RCC 7860 (cell line): ENCODE measurements at regions not wholly inside any gene's neighbourhood (a gene's known extent, or its start where the extent isn't known, plus 50 kb on each side); places are given as distances from the start of the nearest gene placed in this dataset.
"Not testable (repeated sequence)": the region's sequence is repeated elsewhere in the genome, so short reads cannot be mapped to it uniquely, and the experiment has no call there.

Experiments
- DNase-seq: peaks from one replicate; pipeline ENCODE4 v3.0.0-alpha.2; 2015; ENCODE audit warnings: low spot score
- FAIRE-seq: peaks from 2 replicates; lab custom pipeline; 2012; peaks lifted over from hg19 to GRCh38; lab: Jason Lieb, UNC

DNA sequence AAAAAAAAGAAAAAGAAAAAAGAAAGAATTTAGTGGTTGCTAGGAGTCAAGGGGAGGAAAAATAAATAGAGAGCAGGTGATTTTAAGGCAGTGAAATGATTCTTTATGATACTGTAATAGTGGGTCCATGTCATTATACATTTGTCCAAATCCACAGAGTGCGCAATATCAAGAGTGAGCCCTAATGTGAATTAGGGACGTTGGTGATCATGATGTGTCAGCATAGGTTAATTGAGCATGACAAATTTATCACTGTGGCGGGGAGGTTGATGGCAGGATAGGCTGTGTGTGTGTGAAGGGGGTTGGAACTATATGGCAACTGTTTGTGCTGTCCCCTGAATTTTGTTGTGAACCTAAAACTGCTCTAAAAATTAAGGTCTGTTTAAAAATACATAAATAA lies 357.8 kb downstream of the ICE1 start:
- FAIRE-seq = no peak
- DNase-seq = no peak

DNA sequence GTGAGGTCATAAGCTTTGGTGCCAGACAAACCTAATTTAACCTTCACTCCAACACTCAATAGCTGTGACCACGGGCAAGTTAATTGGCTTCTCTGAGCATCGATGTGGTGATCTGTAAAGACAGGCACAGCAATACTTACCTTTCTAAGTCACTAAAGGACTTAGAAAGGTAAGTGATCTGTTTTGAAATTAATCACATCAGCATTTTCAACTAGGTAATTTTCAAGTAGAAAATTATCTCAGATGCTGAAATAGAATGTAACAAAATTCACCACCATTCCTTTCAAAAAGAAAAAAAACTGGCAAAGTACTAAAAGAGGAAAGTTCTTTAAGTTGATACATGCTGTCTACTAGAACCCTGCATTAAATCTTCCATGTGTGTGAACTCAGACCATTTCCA lies 354.5 kb downstream of the ICE1 start:
- FAIRE-seq = no peak
- no peak for DNase-seq

DNA sequence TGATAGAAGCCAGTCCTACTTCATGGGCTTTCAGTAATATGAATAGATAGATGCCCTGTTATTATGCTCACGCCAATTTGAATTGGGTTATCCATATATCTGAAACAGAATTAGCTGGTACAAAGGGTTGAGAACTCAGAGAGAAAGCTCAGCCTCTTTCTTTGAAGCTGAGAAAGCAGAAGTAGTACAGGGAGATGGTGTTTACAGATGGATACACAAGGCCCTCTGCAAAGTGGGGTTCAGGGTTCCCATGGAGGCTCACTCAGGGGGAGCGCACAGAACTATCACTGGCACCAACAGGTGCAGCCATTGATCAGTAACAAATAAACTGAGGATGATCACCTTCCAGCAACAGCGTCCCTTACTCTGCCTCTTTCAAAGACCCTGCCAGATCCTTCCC lies 349.7 kb downstream of the ICE1 start:
- FAIRE-seq (no peak), DNase-seq (no peak)

DNA sequence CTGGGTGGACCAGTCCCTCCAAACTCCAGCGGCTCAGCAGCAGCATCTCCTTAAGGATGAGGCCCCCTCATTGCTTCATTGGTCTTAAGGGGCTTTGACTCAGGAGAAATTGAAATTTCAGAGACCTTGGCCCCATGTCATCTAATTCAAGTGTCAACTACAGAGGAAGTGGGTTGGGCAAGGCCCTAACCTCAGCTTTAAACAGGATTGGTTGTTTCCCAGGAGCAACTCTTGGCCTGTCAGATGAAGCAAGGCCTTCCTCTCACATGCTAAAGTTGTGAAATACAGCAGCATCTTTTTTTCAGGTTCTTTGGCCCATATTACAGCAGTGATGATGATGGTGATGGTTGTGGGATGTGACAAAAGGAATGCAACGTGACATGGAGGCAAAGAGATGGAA lies 348.3 kb downstream of the ICE1 start:
- DNase-seq (no peak), FAIRE-seq (no peak)

DNA sequence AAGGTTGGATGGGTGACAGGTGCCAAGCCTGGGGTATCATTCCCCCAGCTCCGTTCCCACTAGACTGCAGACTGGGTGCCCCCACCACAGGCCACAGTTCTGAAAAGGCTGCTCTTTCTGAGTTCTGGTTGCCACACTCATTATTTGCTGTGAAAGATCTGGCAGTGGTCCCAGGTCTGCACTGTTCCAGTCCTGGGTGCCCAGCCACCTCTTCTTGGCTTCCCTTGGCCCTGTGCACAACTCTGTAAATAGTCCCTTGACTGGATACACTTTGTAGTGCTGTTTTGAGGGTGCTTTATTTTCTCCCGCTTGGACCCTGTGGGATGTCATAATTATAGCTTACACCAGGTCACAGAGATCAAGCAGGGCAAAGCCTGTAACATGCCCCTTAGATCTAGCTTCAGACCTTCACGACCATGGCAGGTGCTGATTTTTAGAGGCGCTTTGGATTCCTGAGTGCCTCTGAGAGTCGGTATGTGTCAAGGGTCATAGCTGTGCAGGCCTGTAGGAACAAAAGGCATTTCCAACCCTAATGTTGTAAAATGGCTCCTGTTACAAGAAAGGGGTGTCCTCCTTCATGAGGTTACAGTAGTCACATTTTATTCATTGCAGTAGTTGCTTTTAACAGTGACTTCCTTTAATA lies 344.9 kb downstream of the ICE1 start:
- DNase-seq (no peak), FAIRE-seq (no peak)

DNA sequence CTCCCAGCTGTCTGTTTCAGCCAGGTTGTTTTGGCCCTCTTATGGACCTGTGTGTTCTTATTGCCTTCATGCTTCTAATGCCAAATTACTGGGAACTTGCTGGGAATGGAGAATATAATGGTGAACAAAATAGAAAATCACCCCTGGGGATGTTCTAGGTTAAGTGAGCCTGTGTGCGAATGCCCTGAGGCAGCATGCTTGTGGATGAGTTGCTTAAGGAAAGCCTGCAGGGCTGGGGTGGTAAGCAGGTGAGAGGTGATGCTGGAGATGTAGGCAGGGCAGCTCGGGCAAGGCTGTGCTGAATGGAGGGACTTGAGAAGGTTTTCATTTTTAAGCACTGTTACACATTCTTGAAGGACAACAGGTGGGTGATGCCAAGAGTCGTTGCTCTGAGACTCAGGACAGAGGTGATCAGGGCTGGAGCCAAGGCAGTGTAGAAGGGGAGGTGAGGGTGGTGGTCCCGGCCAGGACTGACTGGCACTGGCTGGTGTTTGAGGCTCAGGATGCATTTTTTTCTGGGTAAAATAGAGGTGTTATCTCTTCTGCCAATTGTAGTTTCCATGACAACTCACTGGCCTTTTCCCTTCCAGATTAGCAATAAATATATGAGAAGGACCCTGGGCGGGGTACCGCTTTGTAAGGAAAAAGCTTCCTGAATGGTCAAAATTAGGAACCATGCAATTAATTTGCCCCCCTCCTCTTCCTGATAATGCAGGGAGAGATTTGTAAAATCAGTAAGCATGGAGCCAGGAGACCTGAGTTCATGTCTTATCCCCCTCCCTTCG lies 342.8 kb downstream of the ICE1 start:
- no peak for DNase-seq
- no peak for FAIRE-seq

DNA sequence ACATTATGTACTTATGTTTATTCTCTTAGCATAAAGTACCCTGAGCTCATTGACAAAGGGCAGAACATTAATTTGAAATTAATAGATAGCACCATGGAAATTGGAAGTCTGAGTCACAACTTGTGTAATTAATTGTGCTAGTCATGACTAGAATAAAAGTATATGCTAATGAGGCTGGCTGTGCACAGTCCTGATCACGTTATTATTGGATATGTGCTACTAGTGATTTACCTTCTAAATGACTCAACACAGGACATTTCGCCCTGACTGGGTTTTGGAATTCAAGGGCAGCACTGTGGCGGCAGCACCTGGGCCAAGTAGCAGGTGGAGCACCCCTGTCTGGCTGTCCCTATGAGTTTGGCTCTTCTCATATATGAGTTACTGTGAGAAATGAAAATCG lies 341.8 kb downstream of the ICE1 start:
- no peak for FAIRE-seq
- no peak for DNase-seq

DNA sequence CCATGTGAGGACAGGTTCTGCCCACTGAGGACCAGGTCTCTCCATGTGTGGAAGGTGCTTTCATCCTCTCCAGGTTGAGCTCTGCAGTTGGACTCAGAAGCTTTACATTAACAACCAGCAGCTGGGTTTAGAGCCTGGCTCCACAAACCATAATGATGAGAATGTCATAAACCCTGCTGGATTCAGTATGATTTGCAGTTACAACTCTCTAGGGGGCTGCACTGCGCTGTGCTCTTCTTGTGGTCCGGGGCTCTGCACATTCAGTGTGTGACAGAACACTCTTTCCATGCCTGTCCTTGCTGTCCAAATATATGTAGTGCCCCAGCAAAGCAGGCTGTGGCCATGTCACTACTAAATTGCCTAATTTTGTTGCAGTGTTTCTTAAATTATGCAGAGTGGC lies 334.3 kb downstream of the ICE1 start:
- no peak for FAIRE-seq

DNA sequence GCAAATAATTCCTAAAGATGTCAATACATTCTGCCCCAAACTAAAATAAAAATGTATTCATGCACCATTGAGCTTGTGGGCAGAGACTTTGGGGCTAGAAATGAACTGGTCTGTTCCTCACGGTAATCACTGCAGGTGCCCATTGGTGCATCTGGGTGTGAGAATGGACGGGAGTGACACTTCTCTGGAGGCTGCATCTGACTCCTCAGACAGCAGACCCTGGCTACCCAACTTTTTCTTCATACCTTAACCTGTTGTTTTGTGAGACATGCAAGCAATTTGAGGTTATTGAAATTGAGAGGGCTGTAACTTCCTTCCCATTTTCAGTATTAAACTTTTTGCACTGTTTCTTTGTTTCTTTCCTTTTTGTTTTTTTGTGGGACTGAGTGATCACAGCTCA lies 333.4 kb downstream of the ICE1 start:
- FAIRE-seq = no peak
- DNase-seq = no peak

More for the DNA sequence above, 334.3 kb downstream of the ICE1 start:
- no peak for DNase-seq

DNA sequence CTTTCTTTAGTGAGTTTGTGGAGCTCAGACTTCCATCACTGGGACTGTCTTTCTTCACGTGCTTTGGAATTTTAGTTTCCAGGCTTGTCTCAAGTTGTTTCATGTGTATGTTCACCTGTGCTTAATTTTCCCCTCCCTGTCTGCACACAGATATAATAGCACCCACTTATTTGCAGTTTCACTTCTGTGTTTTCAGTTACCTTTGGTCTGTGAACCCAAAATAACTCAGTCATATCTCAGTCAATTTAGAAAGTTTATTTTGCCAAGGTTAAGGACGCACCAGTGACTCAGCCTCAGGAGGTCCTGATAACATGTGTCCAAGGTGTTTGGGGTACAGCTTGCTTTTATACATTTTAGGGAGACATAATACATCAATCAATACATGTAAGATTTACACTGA lies 330.4 kb downstream of the ICE1 start:
- no peak for FAIRE-seq
- no peak for DNase-seq

DNA sequence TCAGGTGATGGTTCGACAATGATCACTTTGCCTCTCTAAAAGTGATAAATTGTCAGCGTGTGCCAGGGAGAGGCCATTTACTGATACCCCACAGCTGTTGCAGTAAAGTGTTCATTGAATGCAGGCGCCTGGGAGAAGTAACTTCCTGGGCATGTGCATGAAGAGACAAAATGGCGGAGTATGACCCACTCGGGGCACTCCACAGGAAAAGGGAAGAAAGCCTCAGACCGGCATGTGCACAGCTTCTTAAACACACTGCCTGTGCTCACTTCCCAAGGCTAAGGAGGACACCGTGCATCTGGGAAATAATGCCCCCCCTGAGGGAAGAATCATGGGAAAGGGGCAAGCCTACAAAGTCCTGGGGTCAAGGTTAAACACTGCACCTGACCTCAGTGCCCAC lies 329.5 kb downstream of the ICE1 start:
- FAIRE-seq (no peak), DNase-seq (no peak)

DNA sequence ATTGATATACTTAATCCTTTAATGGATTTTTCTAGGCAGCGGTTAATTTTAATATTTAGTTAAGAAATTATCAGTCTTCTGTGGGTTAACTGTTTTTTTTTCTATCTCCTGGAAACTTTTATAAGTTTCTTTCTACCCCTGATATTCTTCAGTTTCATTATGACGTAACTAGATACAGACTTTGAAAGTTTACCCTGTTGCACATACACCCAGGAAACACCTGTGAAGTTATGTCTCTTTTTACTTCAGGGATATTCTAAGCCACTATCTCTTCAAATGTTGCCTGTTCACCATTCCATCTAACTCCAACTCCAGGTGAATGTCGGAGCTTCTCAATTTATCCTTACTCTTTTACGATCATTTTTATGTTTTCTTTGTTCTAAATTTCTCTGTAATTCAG lies 329.0 kb downstream of the ICE1 start:
- FAIRE-seq = no peak

DNA sequence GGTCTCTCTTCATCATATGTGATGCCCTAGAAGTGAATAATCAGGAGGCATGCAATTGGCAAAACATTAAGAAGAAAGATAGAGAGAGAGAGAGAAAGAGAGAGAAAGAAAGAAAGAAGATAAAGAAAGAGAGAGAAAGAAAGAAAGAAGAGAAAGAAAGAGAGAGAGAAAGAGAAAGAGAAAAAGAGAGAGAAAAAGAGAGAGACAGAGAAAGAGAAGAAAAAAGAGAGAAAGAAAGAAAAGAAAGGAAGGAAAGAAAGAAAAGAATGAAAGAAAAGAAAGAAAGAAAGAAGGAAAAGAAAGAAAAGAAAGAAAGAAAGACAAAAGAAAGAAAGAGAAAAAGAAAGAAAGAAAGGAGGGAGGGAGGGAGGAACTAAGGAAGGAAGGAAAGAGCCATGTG lies 318.9 kb downstream of the ICE1 start:
- FAIRE-seq (no peak), DNase-seq (no peak)

More for the DNA sequence above, 329.0 kb downstream of the ICE1 start:
- DNase-seq = no peak

DNA sequence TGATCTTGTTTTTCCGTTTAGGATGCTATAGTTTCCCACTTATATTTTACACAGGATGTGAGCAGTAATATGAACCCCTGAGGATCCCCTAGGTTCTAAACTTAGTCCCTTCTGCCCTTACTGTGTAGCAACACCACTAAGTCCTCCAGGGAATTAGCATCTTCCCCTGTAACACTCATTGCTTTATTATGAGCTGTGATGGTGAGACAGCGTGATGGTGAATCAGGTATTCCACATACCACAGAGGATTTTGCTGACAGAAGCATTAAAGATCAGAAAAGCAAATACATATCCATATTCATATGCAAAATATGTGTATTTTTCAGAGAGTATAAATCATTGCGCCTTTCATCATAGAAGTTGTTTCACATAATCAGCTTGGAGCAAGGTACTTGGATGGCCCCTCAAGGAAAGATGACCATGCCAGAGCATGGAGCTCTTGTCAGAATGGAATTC lies 317.0 kb downstream of the ICE1 start:
- FAIRE-seq (no peak), DNase-seq (no peak)

DNA sequence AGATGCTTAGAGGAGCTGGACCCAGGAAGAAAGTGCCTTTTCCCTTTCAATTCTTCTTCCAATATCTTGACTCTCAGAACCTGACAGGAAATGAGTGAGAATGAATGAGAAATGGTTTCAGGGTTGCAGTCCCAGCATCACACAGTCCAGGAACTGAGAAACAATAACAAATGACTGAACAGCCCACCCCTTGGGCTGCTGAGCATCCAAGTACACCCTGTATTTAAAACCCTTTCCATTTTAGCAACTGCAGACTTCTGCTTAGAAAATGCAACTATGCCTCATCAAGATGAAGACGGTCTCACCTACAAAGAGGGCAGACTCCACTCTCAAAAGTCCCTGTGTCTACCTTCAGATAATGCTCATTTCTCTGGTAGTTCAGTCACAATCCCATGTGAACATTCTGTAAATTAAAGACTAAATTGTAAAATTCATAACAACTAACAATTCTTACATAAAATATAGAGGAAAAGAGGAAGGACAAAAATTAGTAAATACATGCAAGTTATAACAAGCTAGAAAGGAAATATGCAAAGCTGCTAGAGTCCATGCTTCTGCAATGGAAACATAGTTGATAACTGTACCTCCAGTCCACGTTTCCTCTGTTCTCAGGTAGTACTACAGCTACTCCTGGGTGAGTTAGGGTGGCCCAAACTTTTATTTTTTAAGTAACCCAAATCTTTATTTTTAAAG lies 316.5 kb downstream of the ICE1 start:
- DNase-seq (no peak), FAIRE-seq (no peak)

DNA sequence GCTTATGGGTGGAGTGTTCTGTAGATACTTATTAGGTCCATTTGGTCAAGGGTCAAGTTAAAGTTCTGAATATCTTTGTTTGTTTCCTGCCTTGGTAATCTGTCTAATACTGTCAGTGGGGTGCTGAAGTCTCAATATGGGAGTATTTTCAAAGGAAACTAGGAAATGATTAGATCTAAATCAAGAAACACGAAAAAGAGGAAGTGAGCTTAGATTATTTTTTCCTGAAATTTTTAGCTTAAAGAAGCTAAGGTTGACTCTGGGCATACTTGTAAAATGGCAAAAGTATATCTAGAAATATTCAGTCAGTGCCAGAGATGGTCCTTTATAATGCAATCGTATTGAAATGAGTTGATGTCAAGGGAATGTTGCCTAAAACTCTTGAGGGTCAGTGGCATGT lies 313.5 kb downstream of the ICE1 start:
- DNase-seq = no peak
- FAIRE-seq = no peak

DNA sequence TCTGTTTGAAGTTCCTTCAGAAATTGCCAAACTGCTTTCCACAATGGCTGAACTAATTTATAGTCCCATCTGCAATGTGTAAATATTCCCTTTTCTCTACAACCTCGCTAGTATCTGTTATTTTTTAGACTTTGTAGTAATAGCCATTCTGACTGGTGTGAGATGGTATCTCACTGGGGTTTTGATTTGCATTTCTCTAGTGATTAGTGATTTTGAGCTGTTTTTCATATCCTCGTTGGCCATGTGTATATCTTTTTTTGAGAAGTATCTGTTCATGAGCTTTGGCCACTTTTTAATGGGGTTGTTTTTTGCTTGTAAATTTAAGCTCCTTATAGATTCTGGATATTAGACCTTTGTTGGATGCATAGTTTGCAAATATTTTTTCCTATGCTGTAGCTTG lies 310.6 kb downstream of the ICE1 start:
- not testable (repeated sequence) for DNase-seq, FAIRE-seq

DNA sequence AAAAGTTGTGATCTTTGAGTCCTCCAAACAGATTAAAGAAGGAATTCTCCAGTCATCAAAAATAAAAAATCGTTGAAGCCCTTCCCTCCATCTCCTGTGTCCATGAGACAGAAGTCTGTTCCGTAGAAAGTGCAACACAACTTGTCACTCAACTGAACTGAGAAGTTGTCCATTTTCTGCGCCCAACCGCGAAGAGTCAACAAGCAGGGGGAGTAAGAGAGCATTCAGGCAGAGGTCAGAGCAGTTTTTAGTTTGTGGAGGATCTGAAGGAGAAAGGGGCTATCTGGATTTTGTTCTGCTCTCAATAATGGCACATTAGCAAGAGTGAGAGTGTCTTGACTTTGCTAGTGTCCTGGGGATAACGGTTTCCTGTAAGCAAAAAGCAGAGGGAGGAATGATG lies 303.9 kb downstream of the ICE1 start:
- FAIRE-seq = no peak
- DNase-seq = no peak

DNA sequence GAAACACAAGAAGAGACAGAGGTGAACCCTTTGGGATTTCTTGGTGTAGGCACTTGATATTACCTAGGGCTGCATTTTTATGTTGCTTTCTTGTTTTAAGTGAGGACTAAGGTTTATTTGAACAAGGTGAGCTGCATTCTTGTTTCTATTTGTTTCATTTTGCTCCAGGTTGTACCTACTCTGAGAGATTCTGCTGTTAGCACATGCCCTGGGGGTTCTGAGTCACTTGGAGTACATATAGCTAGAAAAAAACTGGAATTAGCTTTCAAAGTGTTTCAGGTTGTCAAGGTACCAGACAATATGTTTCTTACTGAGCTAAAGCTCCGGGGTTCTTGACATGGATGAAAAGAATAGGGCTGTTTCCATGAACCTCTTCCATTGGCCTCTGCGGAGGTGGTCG lies 299.4 kb downstream of the ICE1 start:
- no peak for FAIRE-seq
- DNase-seq = no peak

DNA sequence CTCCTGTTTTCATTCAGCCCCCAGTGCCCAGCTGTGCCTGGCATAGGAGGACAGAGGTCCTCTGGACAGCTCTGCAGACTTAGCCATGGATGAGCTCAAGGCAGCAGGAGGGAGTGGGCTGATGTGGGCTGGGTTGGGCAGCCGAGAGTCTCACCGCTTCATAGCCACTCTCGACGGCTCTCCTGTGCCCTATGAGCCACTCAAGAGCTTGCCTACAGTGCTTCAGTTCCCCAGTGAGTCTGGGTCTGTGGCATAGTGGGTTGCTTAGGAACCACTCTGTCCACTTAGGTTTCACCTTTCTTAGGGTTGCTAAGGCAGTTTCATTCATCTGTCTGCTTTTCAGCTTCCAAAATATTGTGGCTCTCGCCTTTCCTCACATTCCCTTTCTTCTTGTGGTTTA lies 296.8 kb downstream of the ICE1 start:
- DNase-seq (no peak), FAIRE-seq (no peak)

DNA sequence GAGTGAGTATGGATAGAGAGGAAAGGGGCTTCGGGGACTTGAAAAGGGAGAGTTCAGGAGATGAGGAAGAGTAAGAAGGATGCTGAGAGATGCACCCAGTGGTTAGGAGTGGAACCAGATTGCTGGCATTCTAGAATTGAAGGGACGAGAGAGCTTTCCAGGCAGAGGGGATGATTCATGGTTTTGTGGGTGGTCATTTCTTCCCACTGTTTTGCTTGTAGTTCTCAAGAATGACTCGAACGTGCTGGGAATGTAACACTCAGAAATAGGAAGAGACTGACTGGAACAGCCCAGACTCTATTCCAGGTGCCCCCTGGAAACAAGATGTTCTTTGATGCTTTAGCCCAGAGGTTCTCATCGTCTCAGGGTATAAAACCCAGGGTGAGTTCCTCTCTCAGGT lies 294.2 kb downstream of the ICE1 start:
- no peak for FAIRE-seq
- DNase-seq = no peak

DNA sequence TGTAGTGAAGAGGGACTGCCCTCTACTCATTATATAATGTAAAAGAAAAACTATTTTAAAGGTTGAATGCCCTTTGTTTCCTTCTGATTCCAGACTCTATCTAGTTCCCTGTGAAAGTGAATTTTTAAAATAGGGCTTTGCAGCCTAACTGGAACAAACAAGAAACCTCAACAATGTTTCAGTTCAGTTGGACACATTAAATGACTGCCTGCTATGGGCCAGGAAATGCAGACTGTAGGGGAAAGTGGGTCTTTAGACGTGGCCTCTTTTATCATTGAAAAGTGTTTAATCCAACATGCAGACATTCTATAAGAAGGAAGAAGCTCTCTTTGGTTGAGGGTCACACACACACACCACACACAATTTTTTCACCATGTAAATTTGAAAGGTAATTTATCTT lies 289.1 kb downstream of the ICE1 start:
- FAIRE-seq (no peak), DNase-seq (no peak)
